GM12801 (cell line): ENCODE measurements at regions not wholly inside any gene's neighbourhood (a gene's known extent, or its start where the extent isn't known, plus 50 kb on each side); places are given as distances from the start of the nearest gene placed in this dataset.

ENCODE experiments used
- TF ChIP-seq, protein P1 (sequence below): IDR thresholded peaks from one replicate; pipeline ENCODE4 v1.5.1; 2011; ENCODE audit warnings: control low read depth; ENCODE audit not compliant: insufficient read length; ENCODE audit errors: extremely low read depth

DNA sequence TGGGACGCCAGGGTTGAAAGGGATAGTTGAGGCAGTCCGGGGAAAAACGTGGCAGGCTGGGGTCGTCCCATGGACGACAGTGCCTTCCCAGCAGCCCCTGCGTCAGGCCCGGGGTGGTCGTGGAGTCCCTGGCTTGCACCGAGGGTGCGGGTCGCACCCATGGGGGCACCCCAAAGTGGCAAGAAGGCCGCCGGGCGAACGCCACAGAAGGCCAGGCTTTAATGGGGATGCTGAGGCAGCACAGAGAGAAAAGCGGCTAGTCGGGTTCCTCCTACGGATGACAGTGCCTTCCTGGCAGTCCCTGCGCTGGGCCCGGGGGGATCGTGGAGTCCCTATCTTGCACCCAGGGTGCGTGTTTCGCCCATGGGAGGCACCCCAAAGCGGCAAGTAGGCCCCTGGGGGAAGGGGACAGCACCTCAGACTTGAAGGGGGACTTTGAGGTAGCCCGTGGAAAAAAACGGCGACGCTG is 158.6 kb upstream of the ALG10B start:
- TF ChIP-seq, protein P1, sequence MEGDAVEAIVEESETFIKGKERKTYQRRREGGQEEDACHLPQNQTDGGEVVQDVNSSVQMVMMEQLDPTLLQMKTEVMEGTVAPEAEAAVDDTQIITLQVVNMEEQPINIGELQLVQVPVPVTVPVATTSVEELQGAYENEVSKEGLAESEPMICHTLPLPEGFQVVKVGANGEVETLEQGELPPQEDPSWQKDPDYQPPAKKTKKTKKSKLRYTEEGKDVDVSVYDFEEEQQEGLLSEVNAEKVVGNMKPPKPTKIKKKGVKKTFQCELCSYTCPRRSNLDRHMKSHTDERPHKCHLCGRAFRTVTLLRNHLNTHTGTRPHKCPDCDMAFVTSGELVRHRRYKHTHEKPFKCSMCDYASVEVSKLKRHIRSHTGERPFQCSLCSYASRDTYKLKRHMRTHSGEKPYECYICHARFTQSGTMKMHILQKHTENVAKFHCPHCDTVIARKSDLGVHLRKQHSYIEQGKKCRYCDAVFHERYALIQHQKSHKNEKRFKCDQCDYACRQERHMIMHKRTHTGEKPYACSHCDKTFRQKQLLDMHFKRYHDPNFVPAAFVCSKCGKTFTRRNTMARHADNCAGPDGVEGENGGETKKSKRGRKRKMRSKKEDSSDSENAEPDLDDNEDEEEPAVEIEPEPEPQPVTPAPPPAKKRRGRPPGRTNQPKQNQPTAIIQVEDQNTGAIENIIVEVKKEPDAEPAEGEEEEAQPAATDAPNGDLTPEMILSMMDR, result no peak

DNA sequence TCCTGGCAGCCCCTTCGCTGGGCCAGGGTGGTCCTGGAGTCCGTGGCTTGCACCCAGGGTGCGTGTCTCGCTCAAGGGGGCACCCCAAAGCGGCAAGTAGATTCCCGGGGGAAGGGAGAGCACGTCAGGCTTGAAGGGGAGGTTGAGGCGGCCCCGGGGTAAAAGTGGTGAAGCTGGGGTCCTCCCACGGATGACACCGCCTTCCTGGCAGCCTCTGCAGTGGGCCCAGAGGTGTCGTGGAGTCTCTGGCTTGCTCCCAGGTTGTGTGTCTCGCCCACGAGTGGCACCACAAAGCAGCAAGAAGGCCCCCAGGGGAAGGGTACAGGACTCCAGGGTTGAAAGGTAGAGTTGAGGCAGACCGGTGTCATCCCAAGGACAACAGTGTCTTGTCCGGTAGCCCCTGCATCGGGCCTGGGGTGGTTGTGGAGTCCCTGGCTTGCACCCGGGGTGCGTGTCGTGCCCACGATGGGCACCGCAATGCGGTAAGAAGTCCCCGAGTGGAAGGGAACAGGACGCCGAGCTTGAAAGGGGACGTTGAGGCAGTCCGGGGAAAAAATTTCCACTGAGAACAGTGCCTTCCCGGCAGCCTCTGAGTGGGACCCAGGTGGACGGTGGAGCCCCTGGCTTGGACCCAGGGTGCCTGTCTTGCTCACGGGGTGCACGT is 158.0 kb upstream of the ALG10B start:
- TF ChIP-seq, protein P1, result no peak

DNA sequence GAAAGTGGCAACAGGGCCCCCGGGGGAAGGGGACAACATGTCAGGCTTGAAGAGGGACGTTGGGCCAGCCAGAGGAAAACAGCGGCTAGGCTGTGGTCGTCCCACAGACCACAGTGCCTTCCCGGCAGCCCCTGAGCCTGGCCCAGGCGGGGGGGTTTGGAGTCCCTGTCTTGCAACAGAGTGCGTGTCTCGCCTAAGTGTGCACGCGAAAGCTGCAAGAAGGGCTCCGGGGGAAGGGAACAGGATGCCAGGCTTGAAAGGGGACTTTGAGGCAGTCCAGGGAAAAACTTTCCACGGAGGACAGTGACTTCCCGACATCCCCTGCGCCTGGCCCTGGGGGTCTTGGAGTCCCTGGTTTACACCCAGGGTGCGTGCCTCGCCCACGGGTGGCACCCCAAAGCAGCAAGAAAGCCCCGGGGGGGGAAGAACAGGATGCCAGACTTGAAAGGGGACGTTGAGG is 157.5 kb upstream of the ALG10B start:
- TF ChIP-seq, protein P1, result no peak

- TF ChIP-seq, protein P1, result no peak
Observed at GRCh38 chr12:38159591-38160317, 156.8 kb upstream of the ALG10B start.

- TF ChIP-seq, protein P1, result no peak
Observed at GRCh38 chr12:38160318-38161122, 156.1 kb upstream of the ALG10B start.

- TF ChIP-seq, protein P1, result no peak
Observed at GRCh38 chr12:38161123-38162000, 155.2 kb upstream of the ALG10B start.
